Hepatocyte (in vitro differentiated cells): ENCODE measurements at regions not wholly inside any gene's neighbourhood (a gene's known extent, or its start where the extent isn't known, plus 50 kb on each side); places are given as distances from the start of the nearest gene placed in this dataset.

Experiments
- CTCF ChIP-seq: fragments of 200-600 bp; sonication (generic); IDR thresholded peaks from 2 replicates; pipeline ENCODE4 v1.5.1; 2016; ENCODE audit warnings: antibody characterized with exemption, mild to moderate bottlenecking; ENCODE audit not compliant: poor library complexity
- EZH2 ChIP-seq: fragments of 200-600 bp; sonication (generic); IDR thresholded peaks from 2 replicates; pipeline ENCODE4 v1.6.1; 2016; ENCODE audit warnings: antibody characterized with exemption, mild to moderate bottlenecking, borderline replicate concordance

- TF ChIP-seq CTCF, result no peak
- TF ChIP-seq EZH2, result no peak
Observed at GRCh38 chr19:28546148-28546685, 666.7 kb downstream of the UQCRFS1 start.
